SK-N-SH treated with all-trans-retinoic acid at 6 μM for 48 hours (cell line): ENCODE measurements at regions not wholly inside any gene's neighbourhood (a gene's known extent, or its start where the extent isn't known, plus 50 kb on each side); places are given as distances from the start of the nearest gene placed in this dataset.

Experiments
- ATAC-seq: fragments of 200-7000 bp; cut with Tn5 transposase; 3 replicates; pipeline ENCODE4 v1.9.1; 2020; ENCODE audit warnings: mild to moderate bottlenecking, moderate library complexity
- ARNTL ChIP-seq: fragments of 450-650 bp; formaldehyde crosslinking; IDR thresholded peaks from 2 replicates; pipeline ENCODE4 v1.5.0; 2020; ENCODE audit warnings: low read depth, mild to moderate bottlenecking, moderate library complexity, borderline replicate concordance
- BACH2 ChIP-seq: fragments of 250-450 bp; sonication (Bioruptor Pico); IDR thresholded peaks from 2 replicates; pipeline ENCODE4 v1.9.0; 2021; ENCODE audit warnings: mild to moderate bottlenecking, borderline replicate concordance
- CREB5 ChIP-seq: fragments of 250-450 bp; sonication (Bioruptor Pico); IDR thresholded peaks from 2 replicates; pipeline ENCODE4 v1.5.1; 2020; ENCODE audit warnings: low read depth, mild to moderate bottlenecking, moderate library complexity
- CSDC2 ChIP-seq: fragments of 250-450 bp; sonication (Bioruptor Pico); IDR thresholded peaks from 2 replicates; pipeline ENCODE4 v1.5.0; 2020; ENCODE audit warnings: mild to moderate bottlenecking, moderate library complexity
- CSRNP3 ChIP-seq: fragments of 250-450 bp; sonication (Bioruptor Pico); IDR thresholded peaks from 2 replicates; pipeline ENCODE4 v1.5.1; 2021; ENCODE audit warnings: mild to moderate bottlenecking, moderate library complexity
- ESRRG ChIP-seq: fragments of 250-450 bp; sonication (Bioruptor Pico); IDR thresholded peaks from 2 replicates; pipeline ENCODE4 v1.6.1; 2021; ENCODE audit warnings: mild to moderate bottlenecking
- GLIS3 ChIP-seq: fragments of 250-450 bp; sonication (Bioruptor Pico); IDR thresholded peaks from 2 replicates; pipeline ENCODE4 v1.5.0; 2020; ENCODE audit warnings: mild to moderate bottlenecking, moderate library complexity
- ISL1 ChIP-seq: fragments of 250-450 bp; sonication (Bioruptor Pico); IDR thresholded peaks from 2 replicates; pipeline ENCODE4 v2.1.2; 2022; ENCODE audit warnings: mild to moderate bottlenecking, moderate library complexity
- OSR1 ChIP-seq: fragments of 250-450 bp; sonication (Bioruptor Pico); IDR thresholded peaks from 2 replicates; pipeline ENCODE4 v1.8.0; 2022; ENCODE audit warnings: moderate library complexity, mild to moderate bottlenecking, inconsistent platforms
- PATZ1 ChIP-seq: fragments of 250-450 bp; sonication (Bioruptor Pico); IDR thresholded peaks from 2 replicates; pipeline ENCODE4 v1.8.0; 2020; ENCODE audit warnings: mild to moderate bottlenecking, moderate library complexity, borderline replicate concordance
- POU6F1 ChIP-seq: fragments of 250-450 bp; sonication (Bioruptor Pico); IDR thresholded peaks from 2 replicates; pipeline ENCODE4 v1.8.0; 2021; ENCODE audit warnings: low read depth, mild to moderate bottlenecking, moderate library complexity, borderline replicate concordance
- SNAI2 ChIP-seq: fragments of 250-450 bp; sonication (Bioruptor Pico); IDR thresholded peaks from 2 replicates; pipeline ENCODE4 v1.5.0; 2020; ENCODE audit warnings: mild to moderate bottlenecking, moderate library complexity
- TOX ChIP-seq: fragments of 250-450 bp; sonication (Bioruptor Pico); IDR thresholded peaks from 2 replicates; pipeline ENCODE4 v1.8.0; 2021; ENCODE audit warnings: mild to moderate bottlenecking, moderate library complexity, borderline replicate concordance
- TSHZ2 ChIP-seq: fragments of 250-450 bp; sonication (Bioruptor Pico); IDR thresholded peaks from 2 replicates; pipeline ENCODE4 v1.5.0; 2020; ENCODE audit warnings: mild to moderate bottlenecking, moderate library complexity
- ZC3H10 ChIP-seq: fragments of 250-450 bp; sonication (Bioruptor Pico); IDR thresholded peaks from 2 replicates; pipeline ENCODE4 v1.5.1; 2021; ENCODE audit warnings: mild to moderate bottlenecking, moderate library complexity
- ZFP3 ChIP-seq: fragments of 250-450 bp; sonication (Bioruptor Pico); IDR thresholded peaks from 2 replicates; pipeline ENCODE4 v1.5.0; 2020; ENCODE audit warnings: mild to moderate bottlenecking, moderate library complexity
- ZFP30 ChIP-seq: fragments of 450-650 bp; formaldehyde crosslinking; IDR thresholded peaks from 2 replicates; pipeline ENCODE4 v1.5.0; 2022; ENCODE audit warnings: mild to moderate bottlenecking, moderate library complexity
- ZNF565 ChIP-seq: fragments of 450-650 bp; formaldehyde crosslinking; conservative IDR thresholded peaks from 2 replicates; pipeline ENCODE4 v1.5.0; 2020; ENCODE audit warnings: low read depth, mild to moderate bottlenecking, moderate library complexity
- ZNF70 ChIP-seq: fragments of 450-650 bp; formaldehyde crosslinking; IDR thresholded peaks from 2 replicates; pipeline ENCODE4 v1.5.0; 2020; ENCODE audit warnings: mild to moderate bottlenecking, moderate library complexity
- ZNF8 ChIP-seq: fragments of 450-650 bp; formaldehyde crosslinking; IDR thresholded peaks from 2 replicates; pipeline ENCODE4 v1.5.0; 2020; ENCODE audit warnings: mild to moderate bottlenecking, moderate library complexity

- no peak for ATAC-seq
- no peak for TF ChIP-seq TSHZ2 (CRISPR knock-in tag)
- no peak for TF ChIP-seq SNAI2 (CRISPR knock-in tag)
- TF ChIP-seq ISL1 (CRISPR knock-in tag): no peak
- no peak for TF ChIP-seq BACH2 (CRISPR knock-in tag)
- no peak for TF ChIP-seq ARNTL (CRISPR knock-in tag)
- no peak for TF ChIP-seq ZC3H10 (CRISPR knock-in tag)
- no peak for TF ChIP-seq ZNF8
- TF ChIP-seq POU6F1 (CRISPR knock-in tag): no peak
- no peak for TF ChIP-seq PATZ1 (CRISPR knock-in tag)
- TF ChIP-seq CSRNP3: no peak
- TF ChIP-seq CSDC2 (CRISPR knock-in tag): no peak
- no peak for TF ChIP-seq ESRRG (CRISPR knock-in tag)
- TF ChIP-seq TOX: no peak
- TF ChIP-seq CREB5 (CRISPR knock-in tag): no peak
- no peak for TF ChIP-seq ZNF70 (CRISPR knock-in tag)
- TF ChIP-seq OSR1 (CRISPR knock-in tag): no peak
- no peak for TF ChIP-seq ZNF565 (CRISPR knock-in tag)
- no peak for TF ChIP-seq ZFP30
- TF ChIP-seq GLIS3 (CRISPR knock-in tag): no peak
Measured at GRCh38 chr16:85252461-85252860, 140.2 kb upstream of the CIBAR2 start.

GRCh38 chr16:85253084-85253941, 141.0 kb upstream of the CIBAR2 start:
- TF ChIP-seq CSRNP3 (no peak), ISL1 (CRISPR knock-in tag) (no peak), TOX (no peak), POU6F1 (CRISPR knock-in tag) (no peak), OSR1 (CRISPR knock-in tag) (no peak), ARNTL (CRISPR knock-in tag) (no peak), ZNF8 (no peak), ZFP30 (no peak), PATZ1 (CRISPR knock-in tag) (no peak), ZC3H10 (CRISPR knock-in tag) (no peak), ESRRG (CRISPR knock-in tag) (no peak), CREB5 (CRISPR knock-in tag) (no peak), SNAI2 (CRISPR knock-in tag) (no peak), ZFP3 (CRISPR knock-in tag) (no peak)
- TF ChIP-seq, all 23 proteins: peak for 0
- ATAC-seq: peak; percentile 94
